ENCODE measurements at regions not wholly inside any gene's neighbourhood (a gene's known extent, or its start where the extent isn't known, plus 50 kb on each side); places are given as distances from the start of the nearest gene placed in this dataset.

GRCh38 chr1:243974451-243975292, 76.4 kb upstream of the ZBTB18 start:
- no peaks in the 10 kb centered on the region for H4K20me1 ChIP-seq (ENCODE audit: control insufficient read depth, insufficient read depth)
- intact Hi-C loops (cut with micrococcal nuclease; ENCODE audit: unreplicated experiment) = no loop called here
- H3K4me2 ChIP-seq (ENCODE audit: control insufficient read depth, insufficient read depth) = no peak overlapping the region
- H3K4me3 ChIP-seq = no peak overlapping the region
- 47% methylated on average over 10 of the region's 10 CpGs for WGBS (ENCODE audit: insufficient coverage, insufficient replicate concordance, low lambda C conversion rate, missing lambda C conversion rate)
- no peak overlapping the region for H3K9ac ChIP-seq (ENCODE audit: control insufficient read depth, insufficient read depth, low read length)
- ChIA-PET SMC1A (ENCODE audit: uncharacterized antibody, unreplicated experiment) (no interaction called here), RAD21 (ENCODE audit: unreplicated experiment) (no interaction called here), POLR2A (no interaction called here), CTCF (no interaction called here)
- ATAC-seq = no peak
- no peak overlapping the region for H2AFZ ChIP-seq (ENCODE audit: control insufficient read depth, low read depth, low read length)
- no peaks in the 10 kb centered on the region; the same call in 1 of the 2 replicates for H3K4me1 ChIP-seq (ENCODE audit: control insufficient read depth, insufficient read depth, low read length)
- DNase-seq (ENCODE audit: low read depth, low spot score) = no peak
- TF ChIP-seq PKNOX1 (IDR thresholded peaks at IDR 0.05) (no peak), REST (IDR thresholded peaks at IDR 0.05; ENCODE audit: low read depth, low read length) (peak; percentile 78; the same call in 1 of the 2 replicates), GABPA (IDR thresholded peaks at IDR 0.05; ENCODE audit: low read depth) (no peak), NR2C2 (IDR thresholded peaks at IDR 0.05; ENCODE audit: borderline replicate concordance, control insufficient read depth, insufficient read length, low read depth) (no peak), E4F1 (IDR thresholded peaks at IDR 0.05; ENCODE audit: borderline replicate concordance, partially characterized antibody) (no peak)
- BruUV-seq (replicated peaks) = no TSS peak
- H3K9me3 ChIP-seq (replicated peaks; ENCODE audit: control insufficient read depth, insufficient read depth, low read length) = no peaks in the 10 kb centered on the region; the same call in 2 of the 3 replicates
- H3K27ac ChIP-seq (ENCODE audit: control insufficient read depth, insufficient read depth) = no peak overlapping the region
- no peaks in the 10 kb centered on the region for H3K79me2 ChIP-seq (ENCODE audit: control insufficient read depth, insufficient read depth, low read length)
- in situ Hi-C loops (cut with MboI) = no loop called here
- no peaks in the 10 kb centered on the region for H3K36me3 ChIP-seq (ENCODE audit: control insufficient read depth in 2 of 2, insufficient read depth in 2 of 2, low read length in 1 of 2)
- H3K27me3 ChIP-seq (replicated peaks in 1 of 2; ENCODE audit: control insufficient read depth in 2 of 2, insufficient read depth in 2 of 2, low read length in 1 of 2) = no peaks in the 10 kb centered on the region
- no peak for FAIRE-seq
